Inflammatory macrophage (primary cell): ENCODE measurements at regions not wholly inside any gene's neighbourhood (a gene's known extent, or its start where the extent isn't known, plus 50 kb on each side); places are given as distances from the start of the nearest gene placed in this dataset.

Experiments used
- DNase-seq, 2 donors: peaks; one replicate each; pipeline ENCODE4 v3.0.0-alpha.2; 2020 to 2022

GRCh38 chr5:135246923-135247795, 151.9 kb downstream of the MACROH2A1 start:
- peak; percentile 45 to 76 for DNase-seq

GRCh38 chr5:135246605-135246922, 152.5 kb downstream of the MACROH2A1 start:
- DNase-seq: no peak

GRCh38 chr5:135245521-135246499, 153.2 kb downstream of the MACROH2A1 start:
- peak; percentile 45 to 64 for DNase-seq

GRCh38 chr5:135244620-135245021, 154.4 kb downstream of the MACROH2A1 start:
- DNase-seq: no peak

- no peak for DNase-seq
These were observed 155.3 kb downstream of the MACROH2A1 start for GRCh38 chr5:135243556-135244285.

- DNase-seq: no peak
These were observed 156.0 kb downstream of the MACROH2A1 start for GRCh38 chr5:135242866-135243555.

GRCh38 chr5:135242021-135242865, 156.8 kb downstream of the MACROH2A1 start:
- DNase-seq: no peak

- DNase-seq: no peak
These were observed 157.5 kb downstream of the MACROH2A1 start for GRCh38 chr5:135241536-135241935.

GRCh38 chr5:135240781-135241360, 158.2 kb downstream of the MACROH2A1 start:
- DNase-seq: no peak

- DNase-seq: no peak
These were observed 158.8 kb downstream of the MACROH2A1 start for GRCh38 chr5:135240283-135240633.

GRCh38 chr5:135239453-135240282, 159.4 kb downstream of the MACROH2A1 start:
- no peak for DNase-seq

GRCh38 chr5:135238622-135239452, 160.2 kb downstream of the MACROH2A1 start:
- no peak for DNase-seq

- no peak for DNase-seq
These were observed 161.3 kb downstream of the MACROH2A1 start for GRCh38 chr5:135237748-135238103.

GRCh38 chr5:135236908-135237747, 161.9 kb downstream of the MACROH2A1 start:
- no peak for DNase-seq

GRCh38 chr5:135236228-135236907, 162.7 kb downstream of the MACROH2A1 start:
- DNase-seq: no peak

- no peak for DNase-seq
These were observed 163.3 kb downstream of the MACROH2A1 start for GRCh38 chr5:135235551-135236227.
